Lower lobe of right lung (tissue), 2 donors: ENCODE measurements at regions not wholly inside any gene's neighbourhood (a gene's known extent, or its start where the extent isn't known, plus 50 kb on each side); places are given as distances from the start of the nearest gene placed in this dataset.

ENCODE experiments used
- ATAC-seq, 2 donors: fragments of 200-7000 bp; cut with Tn5 transposase; one replicate each; pipeline ENCODE4 v1.9.1; 2020 to 2022; ENCODE audit warnings: mild to moderate bottlenecking in 2 of 2, moderate library complexity in 2 of 2
- DNase-seq: peaks from one replicate; pipeline ENCODE4 v3.0.0-alpha.2; 2020
- H3K27ac ChIP-seq: fragments of 200-600 bp; one replicate; pipeline ENCODE4 v1.8.0; 2022
- H3K27me3 ChIP-seq: fragments of 200-600 bp; one replicate; pipeline ENCODE4 v1.8.0; 2022; ENCODE audit warnings: low read depth
- H3K36me3 ChIP-seq: fragments of 200-600 bp; one replicate; pipeline ENCODE4 v1.8.0; 2022; ENCODE audit warnings: mild to moderate bottlenecking
- H3K4me1 ChIP-seq: fragments of 200-600 bp; one replicate; pipeline ENCODE4 v1.8.0; 2022
- H3K4me3 ChIP-seq: fragments of 200-600 bp; one replicate; pipeline ENCODE4 v1.8.0; 2022; ENCODE audit warnings: mild to moderate bottlenecking
- H3K9me3 ChIP-seq: fragments of 200-600 bp; one replicate; pipeline ENCODE4 v1.8.0; 2022
- intact Hi-C: fragments of 100-400 bp; cut with DNase I; formaldehyde crosslinking; loops from one replicate; pipeline ENCODE4 v1.11.0; 2022
- TF ChIP-seq, protein P1 (sequence below): fragments of 200-600 bp; IDR thresholded peaks from one replicate; pipeline ENCODE4 v1.8.0; 2022; ENCODE audit warnings: antibody characterized with exemption, mild to moderate bottlenecking
- donor health status: DM: no; HTN: yes; CAD: no; lungs with severe emphysema.

DNA sequence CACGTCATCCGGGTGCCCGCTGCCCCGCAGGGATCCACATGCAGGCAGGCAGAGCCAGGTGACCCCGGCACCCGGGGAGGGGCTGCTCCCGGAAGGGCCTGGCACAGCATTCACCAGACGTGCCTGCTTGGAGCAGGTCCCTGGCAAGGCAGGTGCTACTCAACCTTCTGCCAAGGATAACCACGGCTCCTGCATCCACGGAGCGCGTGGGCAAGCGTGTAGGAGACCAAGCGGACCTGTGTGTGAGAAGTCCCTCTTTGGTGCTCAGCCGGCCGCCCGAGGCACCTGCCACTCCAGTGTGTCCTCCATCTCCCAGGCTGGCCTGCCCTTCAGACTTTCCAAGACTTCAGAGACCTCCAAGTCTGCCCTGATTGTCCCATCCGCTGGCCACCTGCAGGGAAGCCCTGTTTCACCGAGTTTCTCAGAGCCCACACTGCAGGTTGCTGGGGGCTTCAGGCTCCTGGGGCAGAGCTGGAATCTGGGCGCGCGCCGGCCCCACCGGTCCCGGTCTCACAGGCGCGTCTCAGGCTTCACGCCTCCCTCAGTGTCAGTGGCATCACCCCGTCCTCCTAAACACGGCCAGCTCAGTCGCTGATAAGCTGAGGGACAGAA is 124.3 kb downstream of the DLL1 start:
- Histone ChIP-seq H3K4me3 (no peak overlapping the region), H3K27ac (peak overlapping the region; percentile 79), H3K4me1 (no peaks in the 10 kb centered on the region), H3K27me3 (peaks cover 4% of the 10 kb centered on the region), H3K9me3 (no peaks in the 10 kb centered on the region), H3K36me3 (no peaks in the 10 kb centered on the region)
- no peak for ATAC-seq
- no peak for DNase-seq
- intact Hi-C loops, result no loop called here
- TF ChIP-seq, protein P1, sequence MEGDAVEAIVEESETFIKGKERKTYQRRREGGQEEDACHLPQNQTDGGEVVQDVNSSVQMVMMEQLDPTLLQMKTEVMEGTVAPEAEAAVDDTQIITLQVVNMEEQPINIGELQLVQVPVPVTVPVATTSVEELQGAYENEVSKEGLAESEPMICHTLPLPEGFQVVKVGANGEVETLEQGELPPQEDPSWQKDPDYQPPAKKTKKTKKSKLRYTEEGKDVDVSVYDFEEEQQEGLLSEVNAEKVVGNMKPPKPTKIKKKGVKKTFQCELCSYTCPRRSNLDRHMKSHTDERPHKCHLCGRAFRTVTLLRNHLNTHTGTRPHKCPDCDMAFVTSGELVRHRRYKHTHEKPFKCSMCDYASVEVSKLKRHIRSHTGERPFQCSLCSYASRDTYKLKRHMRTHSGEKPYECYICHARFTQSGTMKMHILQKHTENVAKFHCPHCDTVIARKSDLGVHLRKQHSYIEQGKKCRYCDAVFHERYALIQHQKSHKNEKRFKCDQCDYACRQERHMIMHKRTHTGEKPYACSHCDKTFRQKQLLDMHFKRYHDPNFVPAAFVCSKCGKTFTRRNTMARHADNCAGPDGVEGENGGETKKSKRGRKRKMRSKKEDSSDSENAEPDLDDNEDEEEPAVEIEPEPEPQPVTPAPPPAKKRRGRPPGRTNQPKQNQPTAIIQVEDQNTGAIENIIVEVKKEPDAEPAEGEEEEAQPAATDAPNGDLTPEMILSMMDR, result no peak

DNA sequence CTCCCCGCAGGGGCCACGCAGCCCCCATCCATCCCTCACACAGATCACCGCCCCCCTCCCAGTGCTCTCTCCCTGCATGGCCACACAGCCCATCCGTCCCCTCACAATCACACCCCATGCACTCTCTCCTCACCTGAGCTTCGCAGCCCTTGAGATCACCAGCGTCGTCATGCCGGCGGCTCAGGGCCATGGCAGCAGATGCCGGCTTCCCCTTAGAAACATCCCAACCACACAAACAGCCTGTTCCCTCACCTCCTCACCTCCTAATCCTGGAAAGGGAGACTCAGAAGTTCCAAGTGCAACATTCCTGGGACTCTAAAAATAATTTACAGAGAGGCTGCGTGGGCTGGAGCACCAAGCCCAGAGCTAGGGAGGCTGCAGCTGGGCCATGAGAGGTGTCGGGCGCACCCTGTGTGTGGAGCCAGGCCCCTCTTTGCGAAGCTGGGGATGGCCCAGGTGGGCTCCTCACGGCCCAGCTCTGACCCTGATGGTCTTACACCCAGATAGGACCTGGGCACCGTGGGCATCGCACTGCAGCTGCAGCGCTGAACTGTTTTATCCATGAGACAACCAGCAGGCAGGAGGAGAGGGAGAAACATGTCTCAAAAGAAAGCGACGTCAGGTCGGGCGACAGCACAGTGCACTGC is 125.3 kb downstream of the DLL1 start:
- ATAC-seq (no peak), DNase-seq (peak; percentile 37)
- no peaks in the 10 kb centered on the region for H3K36me3 ChIP-seq
- no peak overlapping the region for H3K27ac ChIP-seq
- TF ChIP-seq, protein P1, result no peak
- peaks cover 4% of the 10 kb centered on the region for H3K27me3 ChIP-seq
- intact Hi-C loops, result no loop called here
- no peaks in the 10 kb centered on the region for H3K9me3 ChIP-seq
- no peak overlapping the region for H3K4me3 ChIP-seq
- H3K4me1 ChIP-seq, result no peaks in the 10 kb centered on the region

DNA sequence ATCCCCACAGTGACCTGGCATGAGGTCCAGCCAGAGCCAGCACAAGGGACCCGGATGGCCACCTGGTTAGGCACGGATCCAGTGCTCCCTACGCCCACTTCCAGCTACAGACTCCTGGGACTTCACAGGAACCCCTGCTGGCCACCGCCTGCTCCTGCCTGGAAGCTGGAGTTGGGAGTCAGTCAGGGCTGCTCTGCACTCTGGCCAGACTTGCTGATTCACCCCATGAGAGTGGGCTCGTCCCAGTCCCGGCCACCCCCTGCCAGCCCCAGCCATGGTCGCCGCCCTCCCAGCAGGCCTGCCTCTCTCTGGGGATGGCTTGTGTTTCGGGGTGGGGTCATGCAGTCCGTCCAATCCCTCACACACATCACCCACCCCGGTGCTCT is 125.8 kb downstream of the DLL1 start:
- ATAC-seq, result peak; percentile 9 to 11
- peak; percentile 33 for DNase-seq
- no peaks in the 10 kb centered on the region for H3K9me3 ChIP-seq
- intact Hi-C loops, result no loop called here
- H3K36me3 ChIP-seq, result no peaks in the 10 kb centered on the region
- H3K4me3 ChIP-seq, result no peak overlapping the region
- peaks cover 4% of the 10 kb centered on the region for H3K27me3 ChIP-seq
- H3K4me1 ChIP-seq, result no peaks in the 10 kb centered on the region
- TF ChIP-seq, protein P1, result no peak
- H3K27ac ChIP-seq, result no peak overlapping the region

DNA sequence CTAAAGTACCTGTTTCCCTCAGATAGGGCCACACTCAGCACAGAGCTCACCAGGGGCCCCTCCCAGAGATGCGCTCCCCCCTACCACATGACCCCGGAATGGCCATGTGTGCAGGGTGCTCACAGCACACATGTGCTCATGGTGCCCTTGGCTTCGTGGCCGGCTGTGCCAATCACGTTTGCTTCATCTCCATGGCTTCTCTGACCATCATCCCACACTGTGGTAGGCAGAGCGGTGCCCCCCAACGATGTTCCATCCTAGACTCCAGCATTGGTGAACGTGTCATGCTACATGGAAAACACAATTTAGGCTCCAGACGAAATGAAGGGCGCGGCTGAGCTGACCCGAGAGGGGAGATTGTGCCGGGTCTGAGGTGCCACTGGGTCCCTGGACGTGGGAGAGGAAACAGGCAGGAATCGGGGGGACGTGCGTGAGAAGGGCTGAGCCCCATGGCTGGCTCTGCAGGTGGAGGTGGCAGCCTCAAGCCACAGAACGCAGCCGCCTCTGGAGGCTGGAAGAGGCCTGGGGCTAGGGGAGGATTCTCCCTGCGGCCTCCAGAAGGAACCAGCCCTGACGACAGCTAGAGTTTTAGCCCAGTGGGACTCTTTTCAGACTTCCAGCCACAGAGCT is 126.5 kb downstream of the DLL1 start:
- Histone ChIP-seq H3K9me3 (no peaks in the 10 kb centered on the region), H3K27ac (no peak overlapping the region), H3K4me1 (no peaks in the 10 kb centered on the region), H3K36me3 (no peaks in the 10 kb centered on the region), H3K27me3 (peaks cover 4% of the 10 kb centered on the region), H3K4me3 (no peak overlapping the region)
- DNase-seq, result peak; percentile 34
- TF ChIP-seq, protein P1, result no peak
- ATAC-seq, result no peak
- intact Hi-C loops, result no loop called here

DNA sequence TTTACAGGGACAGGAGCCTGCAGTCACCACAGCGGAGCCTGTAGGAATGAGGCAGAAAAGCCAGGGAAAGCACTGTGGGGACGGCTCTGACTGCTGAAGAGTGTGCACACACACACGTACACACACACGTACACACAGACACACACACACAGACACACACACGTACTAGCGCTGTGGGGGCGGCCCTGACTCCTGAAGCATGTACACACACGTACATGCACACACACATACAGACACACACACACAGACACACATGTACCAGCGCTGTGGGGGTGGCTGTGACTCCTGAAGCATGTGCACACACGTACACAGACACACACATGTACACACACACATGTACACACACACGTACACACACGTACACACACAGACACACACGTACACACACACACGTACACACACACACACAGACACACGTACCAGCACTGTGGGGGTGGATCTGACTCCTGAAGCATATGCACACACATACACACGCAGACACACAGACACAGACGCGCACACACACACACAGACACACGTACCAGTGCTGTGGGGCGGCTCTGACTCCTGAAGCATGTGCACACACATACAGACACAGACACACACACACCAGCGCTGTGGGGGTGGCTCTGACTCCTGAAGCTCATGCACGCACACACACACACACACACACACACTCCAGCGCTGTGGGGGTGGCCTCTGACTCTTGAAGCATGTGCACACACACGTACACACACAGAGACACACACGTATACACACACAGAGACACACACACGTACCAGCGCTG is 127.3 kb downstream of the DLL1 start:
- DNase-seq, result no peak
- Histone ChIP-seq H3K9me3 (no peaks in the 10 kb centered on the region), H3K27ac (no peak overlapping the region), H3K27me3 (peaks cover 4% of the 10 kb centered on the region), H3K4me1 (no peaks in the 10 kb centered on the region), H3K36me3 (no peaks in the 10 kb centered on the region), H3K4me3 (no peak overlapping the region)
- no peak for ATAC-seq
- intact Hi-C loops, result no loop called here
- TF ChIP-seq, protein P1, result no peak
